Caco-2 (cell line): ENCODE measurements at regions not wholly inside any gene's neighbourhood (a gene's known extent, or its start where the extent isn't known, plus 50 kb on each side); places are given as distances from the start of the nearest gene placed in this dataset.
"Not testable (repeated sequence)": the region's sequence is repeated elsewhere in the genome, so short reads cannot be mapped to it uniquely, and the experiment has no call there.

Experiments used
- BruUV-seq: library from RNA; stranded (reverse); fragments of 400-500 nt; replicated peaks from 2 replicates; lab custom pipeline; 2021; lab: Mats Ljungman, UMichigan
- CTCF ChIA-PET: fragments of 300-600 bp; sonication (Branson Sonifier 250); formaldehyde crosslinking; loops from one replicate; lab custom pipeline; 2022; ENCODE audit warnings: antibody characterized with exemption; lab: Charles Lee
- POLR2A ChIA-PET: fragments of 300-600 bp; sonication (Branson Sonifier 250); formaldehyde crosslinking; loops from one replicate; lab custom pipeline; 2022; ENCODE audit warnings: antibody characterized with exemption; lab: Charles Lee
- DNase-seq, 2 experiments: peaks; one replicate each; pipeline versions ENCODE4 v3.0.0 to v3.0.0-alpha.2; 2020 to 2022
- H3K27me3 ChIP-seq: replicated peaks from 2 replicates; pipeline ENCODE4 v1.6.0; 2011; ENCODE audit warnings: low read length; ENCODE audit not compliant: control insufficient read depth, insufficient read depth
- H3K36me3 ChIP-seq: 2 replicates; pipeline ENCODE4 v1.5.1; 2011; ENCODE audit warnings: low read length; ENCODE audit not compliant: control insufficient read depth, insufficient read depth
- H3K4me1 ChIP-seq: fragments of 250-450 bp; sonication (Bioruptor Pico); 2 replicates; pipeline ENCODE4 v1.5.1; 2020; ENCODE audit warnings: mild to moderate bottlenecking
- H3K4me3 ChIP-seq: 2 replicates; pipeline ENCODE4 v1.5.1; 2011; ENCODE audit warnings: low read depth, mild to moderate bottlenecking, control low read depth, low read length
- H3K9me3 ChIP-seq: fragments of 250-450 bp; sonication (Bioruptor Pico); 2 replicates; pipeline ENCODE4 v1.5.1; 2020; ENCODE audit warnings: mild to moderate bottlenecking, moderate library complexity
- H3K27ac Mint-ChIP-seq: one replicate; pipeline ENCODE4 v1.8.0; 2022; ENCODE audit warnings: mixed read lengths; ENCODE audit not compliant: unreplicated experiment
- H3K27me3 Mint-ChIP-seq: one replicate; pipeline ENCODE4 v1.8.0; 2022; ENCODE audit warnings: mixed read lengths; ENCODE audit not compliant: insufficient read depth, unreplicated experiment
- H3K36me3 Mint-ChIP-seq: one replicate; pipeline ENCODE4 v1.8.0; 2022; ENCODE audit warnings: mild to moderate bottlenecking, mixed read lengths; ENCODE audit not compliant: insufficient read depth, unreplicated experiment
- H3K4me1 Mint-ChIP-seq: one replicate; pipeline ENCODE4 v1.8.0; 2022; ENCODE audit warnings: low read depth, mixed read lengths; ENCODE audit not compliant: unreplicated experiment
- H3K4me3 Mint-ChIP-seq: one replicate; pipeline ENCODE4 v1.8.0; 2022; ENCODE audit warnings: mild to moderate bottlenecking, moderate library complexity, mixed read lengths; ENCODE audit not compliant: unreplicated experiment
- H3K9me3 Mint-ChIP-seq: one replicate; pipeline ENCODE4 v1.8.0; 2022; ENCODE audit warnings: mixed read lengths; ENCODE audit not compliant: unreplicated experiment
- CTCF ChIP-seq, 2 experiments: fragments of 200-600 bp in 1 of 2; IDR thresholded peaks; 1 replicate in 1 of 2; 2 replicates in 1 of 2; pipeline versions ENCODE4 v1.5.1 to v1.8.0; 2011 to 2022; ENCODE audit warnings: antibody characterized with exemption in 1 of 2, control low read depth in 1 of 2, inconsistent platforms in 1 of 2, low read depth in 1 of 2, low read length in 1 of 2, mild to moderate bottlenecking in 1 of 2, moderate library complexity in 1 of 2; ENCODE audit not compliant: insufficient read depth in 1 of 2, severe bottlenecking in 1 of 2, unreplicated experiment in 1 of 2
- intact Hi-C: fragments of 100-400 bp; cut with micrococcal nuclease; formaldehyde crosslinking; loops from one replicate; pipeline ENCODE4 v1.10.0; 2022; ENCODE audit not compliant: unreplicated experiment

GRCh38 chr4:151488968-151489367 is 80.0 kb downstream of the FHIP1A start:
- Histone ChIP-seq H3K36me3 (no peaks in the 10 kb centered on the region; the same call in 1 of the 2 replicates), H3K9me3 (no peaks in the 10 kb centered on the region), H3K4me1 (peaks cover 10% of the 10 kb centered on the region; the same call in 1 of the 2 replicates), H3K4me3 (no peak overlapping the region), H3K27me3 (no peaks in the 10 kb centered on the region)
- Mint-ChIP-seq H3K27me3 (no peaks in the 10 kb centered on the region), H3K36me3 (peaks cover 6% of the 10 kb centered on the region), H3K4me3 (no peak overlapping the region), H3K4me1 (peaks cover 9% of the 10 kb centered on the region), H3K27ac (no peak overlapping the region), H3K9me3 (peaks cover 23% of the 10 kb centered on the region)
- TF ChIP-seq CTCF (IDR thresholded peaks at IDR 0.05; ENCODE audit: insufficient read depth in 1 of 2, low read depth in 1 of 2, low read length in 1 of 2, severe bottlenecking in 1 of 2, unreplicated experiment in 1 of 2), result no peak
- no TSS peak for BruUV-seq
- no peak for DNase-seq
- POLR2A ChIA-PET, result no interaction called here
- intact Hi-C loops, result no loop called here
- CTCF ChIA-PET, result interaction anchor here (1.1 kb wide), 1 partner anchor 156 kb away, joined by 3 read pairs; no protein-coding TSS in a partner anchor

GRCh38 chr4:151489462-151490203 is 80.7 kb downstream of the FHIP1A start:
- no peak overlapping the region for H3K4me3 Mint-ChIP-seq
- peaks cover 6% of the 10 kb centered on the region for H3K36me3 Mint-ChIP-seq
- CTCF ChIA-PET, result interaction anchor here (1.1 kb wide), 1 partner anchor 155 kb away, joined by 3 read pairs; no protein-coding TSS in a partner anchor
- DNase-seq, result no peak
- H3K27ac Mint-ChIP-seq, result no peak overlapping the region
- TF ChIP-seq CTCF (IDR thresholded peaks at IDR 0.05; ENCODE audit: insufficient read depth in 1 of 2, low read depth in 1 of 2, low read length in 1 of 2, severe bottlenecking in 1 of 2, unreplicated experiment in 1 of 2), result no peak
- H3K27me3 ChIP-seq, result no peaks in the 10 kb centered on the region
- intact Hi-C loops, result no loop called here
- H3K9me3 Mint-ChIP-seq, result peaks cover 23% of the 10 kb centered on the region
- POLR2A ChIA-PET, result no interaction called here
- peaks cover 3% of the 10 kb centered on the region for H3K4me1 Mint-ChIP-seq
- no peaks in the 10 kb centered on the region for H3K27me3 Mint-ChIP-seq
- no peaks in the 10 kb centered on the region for H3K9me3 ChIP-seq
- no peak overlapping the region for H3K4me3 ChIP-seq
- H3K36me3 ChIP-seq, result no peaks in the 10 kb centered on the region; the same call in 1 of the 2 replicates
- 0 out of 2 replicates have a peak, but pooled peaks cover 4% of the 10 kb centered on the region for H3K4me1 ChIP-seq
- no TSS peak for BruUV-seq

GRCh38 chr4:151495612-151496011 is 86.6 kb downstream of the FHIP1A start:
- H3K27me3 Mint-ChIP-seq, intact Hi-C loops, H3K9me3 ChIP-seq, H3K4me3 Mint-ChIP-seq, CTCF ChIA-PET, H3K4me1 Mint-ChIP-seq, DNase-seq, BruUV-seq, H3K36me3 ChIP-seq, H3K36me3 Mint-ChIP-seq, H3K27ac Mint-ChIP-seq, H3K27me3 ChIP-seq, H3K4me3 ChIP-seq, H3K4me1 ChIP-seq: not testable (repeated sequence)
- peaks cover 17% of the 10 kb centered on the region for H3K9me3 Mint-ChIP-seq
- POLR2A ChIA-PET, result interaction anchor here (0.7 kb wide), 1 partner anchor 104 kb away, joined by 8 read pairs; no protein-coding TSS in a partner anchor

GRCh38 chr4:151511548-151511947 is 102.6 kb downstream of the FHIP1A start:
- not testable (repeated sequence) for H3K27me3 ChIP-seq

More at GRCh38 chr4:151511548-151511947, 102.6 kb downstream of the FHIP1A start:
- H3K4me3 Mint-ChIP-seq, H3K9me3 Mint-ChIP-seq, H3K36me3 ChIP-seq, intact Hi-C loops, H3K36me3 Mint-ChIP-seq, H3K27ac Mint-ChIP-seq, CTCF ChIA-PET, H3K4me3 ChIP-seq, BruUV-seq, H3K9me3 ChIP-seq, H3K4me1 ChIP-seq, H3K4me1 Mint-ChIP-seq, POLR2A ChIA-PET, H3K27me3 Mint-ChIP-seq: not testable (repeated sequence)
- peak; percentile 44 to 61 for DNase-seq
